ENCODE measurements at regions not wholly inside any gene's neighbourhood (a gene's known extent, or its start where the extent isn't known, plus 50 kb on each side); places are given as distances from the start of the nearest gene placed in this dataset.
"Not testable (repeated sequence)": the region's sequence is repeated elsewhere in the genome, so short reads cannot be mapped to it uniquely, and the experiment has no call there.

DNA sequence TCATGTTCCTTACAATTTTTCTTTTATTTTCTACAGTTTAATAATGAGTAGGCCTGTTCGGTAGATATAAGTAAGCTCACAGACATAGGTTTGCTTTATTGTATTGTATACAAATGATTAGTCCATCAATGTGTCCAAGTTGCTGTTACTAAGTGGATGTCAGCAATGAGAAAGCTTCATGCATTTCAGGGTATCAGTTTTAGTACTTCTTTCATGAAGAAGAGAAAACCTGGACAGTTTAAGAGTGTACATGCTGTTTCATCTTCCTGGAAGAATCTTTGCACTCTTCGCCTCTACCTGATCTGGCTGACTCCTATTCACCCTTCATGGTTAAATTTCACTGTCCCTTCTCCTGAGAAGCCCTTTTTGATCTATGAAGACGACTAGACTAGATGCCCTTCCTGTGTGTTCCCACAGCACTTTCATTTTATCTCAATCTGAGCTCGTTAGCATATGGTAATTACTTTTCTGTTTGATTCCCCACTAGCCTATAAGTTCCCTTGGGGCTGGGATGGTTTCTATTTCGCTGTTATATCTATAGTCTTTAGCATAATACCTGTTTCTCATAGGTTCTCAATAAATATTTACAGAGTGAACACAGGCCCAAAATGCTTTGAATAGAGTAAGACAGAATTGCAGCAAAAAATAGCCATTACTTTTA is 70.7 kb downstream of the CETN3 start:
- DNase-seq, result no peak

DNA sequence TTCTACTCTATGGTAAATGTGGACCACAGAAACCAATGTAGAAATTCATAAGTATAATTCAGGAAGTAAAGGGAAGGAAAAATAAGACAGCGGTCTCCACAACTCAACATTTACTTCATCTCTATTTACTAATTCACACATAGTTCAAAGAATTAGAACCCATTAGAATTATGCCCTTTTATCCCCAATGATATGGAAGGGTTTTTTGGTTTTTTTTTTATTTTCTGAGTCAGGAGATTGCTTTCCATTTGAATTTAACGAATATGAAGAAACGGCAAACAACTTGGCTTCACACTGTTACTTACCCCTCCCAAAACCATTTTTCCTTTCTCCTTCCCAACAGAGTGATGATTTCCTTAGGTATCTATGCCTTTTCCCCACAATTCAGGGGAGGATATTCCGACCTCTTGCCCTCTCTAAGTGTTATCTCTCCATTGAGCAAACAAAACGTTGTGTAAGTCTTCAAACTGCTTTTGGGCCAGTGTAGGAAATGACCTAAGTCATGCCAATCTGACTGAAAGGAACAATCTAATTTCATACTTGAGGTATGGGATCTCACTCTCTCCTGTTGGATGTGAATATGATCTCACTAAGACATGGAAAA is 72.0 kb downstream of the CETN3 start:
- DNase-seq, result no peak

DNA sequence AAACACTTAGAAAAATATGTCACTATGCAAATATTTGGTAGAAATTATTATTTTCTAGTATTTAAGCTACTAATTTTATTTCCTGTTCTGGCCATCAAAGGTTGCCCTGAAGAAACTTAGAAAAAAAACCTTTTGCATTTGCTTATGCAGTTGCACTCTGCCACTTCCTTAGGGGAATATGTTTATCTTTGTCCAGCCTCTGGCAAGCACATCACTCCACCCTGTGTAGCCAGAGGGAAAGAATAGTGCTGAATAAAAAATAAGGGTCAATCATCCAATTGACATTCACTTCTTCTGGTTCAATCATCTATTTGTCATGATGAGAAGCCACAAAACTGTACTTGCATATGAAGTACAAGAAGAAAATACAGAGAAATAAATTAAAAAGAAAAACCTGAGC is 72.8 kb downstream of the CETN3 start:
- DNase-seq, result no peak

DNA sequence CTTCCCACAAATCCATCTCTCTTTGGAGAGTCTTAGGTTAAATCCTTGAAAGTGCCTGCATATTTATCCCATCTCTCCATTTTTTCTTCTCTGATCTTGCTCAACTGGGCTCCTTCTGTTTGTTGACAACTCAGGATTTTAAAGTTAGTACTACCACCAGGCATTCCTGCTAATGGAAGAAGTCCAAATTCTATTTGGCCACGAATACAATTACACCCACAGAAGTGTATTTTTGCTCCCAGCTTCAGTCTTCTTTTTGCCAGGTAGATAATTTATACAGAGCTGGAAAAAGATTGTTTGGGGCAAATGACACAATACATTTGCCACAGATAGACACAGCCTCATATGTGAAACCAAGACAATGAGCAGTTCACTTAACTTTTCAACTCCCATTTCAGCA is 74.8 kb downstream of the CETN3 start:
- DNase-seq, result no peak

GRCh38 chr5:90329911-90330310 is 79.6 kb downstream of the CETN3 start:
- DNase-seq, result no peak

DNA sequence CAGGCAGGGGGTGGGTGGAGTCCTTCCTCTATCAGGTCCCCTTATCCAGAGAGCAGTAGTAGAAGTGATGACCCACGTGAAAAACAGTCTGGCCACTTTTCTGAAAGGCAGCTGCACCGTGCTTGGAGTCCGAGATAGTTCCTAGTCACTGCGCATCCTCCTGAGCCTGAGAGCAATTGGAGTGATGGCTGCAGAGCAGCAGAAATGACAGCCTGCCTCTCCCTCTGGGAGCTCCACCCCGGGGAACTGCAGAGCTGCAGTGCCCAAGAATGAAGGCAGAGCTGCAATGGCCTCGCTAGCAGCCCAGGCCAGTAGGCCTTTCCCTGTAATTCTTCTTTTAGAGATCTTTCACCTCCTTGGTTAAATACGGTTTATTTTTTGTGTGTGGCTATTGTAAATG is 82.6 kb downstream of the CETN3 start:
- DNase-seq, result no peak

GRCh38 chr5:90325093-90325492 is 84.5 kb downstream of the CETN3 start:
- DNase-seq, result no peak

- not testable (repeated sequence) for DNase-seq
These were observed 89.2 kb downstream of the CETN3 start for GRCh38 chr5:90320348-90320747.

- DNase-seq, result no peak
These were observed 97.5 kb downstream of the CETN3 start for GRCh38 chr5:90312027-90312426.

DNA sequence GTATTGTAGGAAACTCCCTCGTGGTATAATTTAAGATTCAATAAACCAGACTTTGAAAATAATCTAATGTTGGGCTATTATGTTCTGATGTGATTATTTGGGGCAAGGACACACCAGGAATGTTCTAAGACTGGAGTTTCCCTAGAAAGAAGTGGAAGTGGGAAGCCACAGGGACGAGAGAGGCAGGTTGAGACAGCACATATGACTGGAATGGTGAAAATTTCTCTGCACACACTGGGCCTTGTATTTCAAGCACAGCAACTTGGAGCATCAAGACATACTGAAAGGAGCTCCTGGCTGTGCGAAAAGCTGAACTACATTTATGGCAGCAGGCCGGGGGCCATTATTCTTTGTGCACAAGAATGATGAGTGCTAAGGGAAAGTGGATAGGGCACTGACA is 98.2 kb downstream of the CETN3 start:
- DNase-seq, result no peak

- DNase-seq, result no peak
These were observed 100.6 kb downstream of the CETN3 start for GRCh38 chr5:90308787-90309585.

- no peak for DNase-seq
These were observed 101.8 kb downstream of the CETN3 start for GRCh38 chr5:90307782-90308181.

GRCh38 chr5:90307322-90307721 is 102.2 kb downstream of the CETN3 start:
- no peak for DNase-seq

DNA sequence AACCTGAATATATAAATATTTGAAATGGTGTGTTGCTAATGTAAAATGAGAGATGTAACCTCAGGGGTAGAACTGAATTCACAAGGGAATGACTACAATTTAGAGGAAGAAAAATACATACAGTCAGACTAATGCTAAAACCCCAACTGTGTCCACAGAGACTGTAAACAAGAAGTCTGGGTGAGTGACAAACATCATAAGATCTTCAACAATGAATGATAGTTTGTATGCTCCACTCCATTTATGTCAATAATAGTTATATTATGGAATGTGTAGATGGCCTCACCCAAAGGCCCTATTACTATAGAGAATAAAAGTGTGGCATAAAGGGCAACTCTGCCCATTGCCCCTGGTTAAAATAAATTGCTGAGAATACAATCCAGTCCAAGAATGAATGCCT is 102.9 kb downstream of the CETN3 start:
- DNase-seq, result no peak

DNA sequence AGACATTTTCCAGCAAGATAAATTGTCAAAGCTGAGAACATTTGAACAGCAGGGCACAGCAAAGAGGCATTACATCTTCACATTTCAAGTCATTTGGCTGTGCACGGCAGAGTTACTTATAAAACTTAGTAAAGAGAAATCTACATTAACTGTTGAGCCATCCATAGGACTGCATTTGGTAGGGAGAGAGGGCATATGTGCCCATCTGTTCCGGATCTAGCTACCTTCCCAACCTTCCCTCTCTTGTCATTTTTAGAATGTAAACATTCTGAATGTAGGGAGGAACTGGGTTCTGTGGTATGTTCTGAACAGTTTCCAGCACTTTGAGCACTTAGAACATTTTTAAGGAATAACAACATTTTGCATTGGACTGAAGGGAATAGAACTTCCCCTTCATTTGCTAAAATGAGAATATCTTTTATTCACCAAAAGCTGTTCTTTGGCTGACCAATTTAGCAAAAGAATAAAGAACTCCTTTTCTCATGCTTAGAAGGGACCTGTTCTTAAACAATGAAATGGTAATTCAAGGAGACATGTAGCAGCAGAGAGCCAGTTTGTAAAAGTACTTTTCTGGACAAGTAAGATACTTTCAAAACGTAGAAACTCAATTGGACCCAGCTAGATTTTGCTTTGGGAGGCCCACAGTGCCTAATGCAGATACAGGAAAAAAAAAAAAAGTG is 104.4 kb downstream of the CETN3 start:
- DNase-seq, result no peak

DNA sequence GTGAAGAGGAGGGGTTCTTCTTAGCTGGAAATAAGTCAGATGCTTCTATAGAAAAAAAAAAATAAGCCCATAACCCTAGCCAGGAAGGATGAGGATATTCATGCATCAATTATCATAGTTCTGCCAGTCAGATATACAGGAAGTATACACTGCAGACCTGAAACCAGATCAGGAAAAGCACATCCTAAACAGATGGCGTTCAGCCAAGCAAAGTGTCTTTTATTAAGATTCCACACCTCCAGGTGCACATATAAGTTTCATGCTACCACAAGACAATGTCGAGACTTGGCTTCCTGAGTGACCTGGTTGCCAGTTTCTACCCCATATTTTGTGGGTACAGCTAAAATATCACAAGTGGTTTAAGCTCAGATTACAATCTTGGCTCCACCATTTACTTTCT is 108.3 kb downstream of the CETN3 start:
- no peak for DNase-seq

DNA sequence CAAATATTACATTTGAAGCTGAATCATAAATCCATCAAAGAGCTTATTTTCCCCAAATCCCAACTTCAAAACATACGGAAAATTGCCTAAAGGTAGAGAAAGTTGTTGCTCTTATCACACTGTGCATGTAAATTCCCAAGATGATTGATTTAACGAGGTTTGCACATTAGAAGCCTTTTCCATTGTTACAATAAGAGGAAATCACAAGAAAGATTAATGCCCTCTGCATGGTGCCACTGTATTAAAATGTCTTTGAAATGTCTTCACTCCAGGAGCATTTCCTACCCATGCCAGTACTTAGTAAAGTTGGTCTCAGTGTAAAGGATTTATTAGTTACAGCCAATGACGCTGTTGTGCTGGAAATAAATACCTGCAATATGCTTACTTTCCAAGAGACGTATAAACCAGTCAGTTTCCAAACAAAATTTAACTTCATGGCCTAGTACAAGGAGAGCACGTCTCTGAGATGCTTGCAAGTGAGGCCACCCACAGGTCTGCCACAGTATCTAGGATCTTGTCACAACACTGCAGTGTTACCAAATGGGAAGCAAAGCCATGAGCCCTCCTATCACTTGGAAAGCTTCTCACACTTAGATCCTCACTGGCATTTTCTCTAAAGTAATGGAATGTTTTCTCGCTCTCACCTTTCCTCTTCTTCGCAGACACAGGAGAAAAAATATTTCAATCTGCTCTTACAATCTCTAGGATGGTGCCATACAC is 112.4 kb downstream of the CETN3 start:
- no peak for DNase-seq

- no peak for DNase-seq
These were observed 115.0 kb downstream of the CETN3 start for GRCh38 chr5:90294604-90295003.

DNA sequence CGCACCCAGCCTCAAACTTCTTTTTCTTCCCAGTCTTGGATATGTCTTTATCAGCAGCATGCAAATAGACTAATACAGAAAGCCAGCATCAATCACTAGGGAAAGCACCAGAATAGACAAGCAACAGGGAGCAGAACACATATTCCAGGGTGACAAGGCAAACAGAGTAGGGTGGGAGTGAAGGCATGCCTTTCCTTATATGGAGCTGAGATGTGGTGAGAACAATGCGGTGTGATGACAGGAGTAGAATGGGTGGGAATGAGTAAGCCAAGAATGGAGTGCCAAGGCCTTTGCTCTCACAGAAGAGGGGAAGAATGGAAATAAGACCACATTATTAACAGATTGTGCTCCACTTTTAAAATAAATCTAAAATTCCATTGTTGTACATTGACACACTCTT is 115.6 kb downstream of the CETN3 start:
- no peak for DNase-seq

DNA sequence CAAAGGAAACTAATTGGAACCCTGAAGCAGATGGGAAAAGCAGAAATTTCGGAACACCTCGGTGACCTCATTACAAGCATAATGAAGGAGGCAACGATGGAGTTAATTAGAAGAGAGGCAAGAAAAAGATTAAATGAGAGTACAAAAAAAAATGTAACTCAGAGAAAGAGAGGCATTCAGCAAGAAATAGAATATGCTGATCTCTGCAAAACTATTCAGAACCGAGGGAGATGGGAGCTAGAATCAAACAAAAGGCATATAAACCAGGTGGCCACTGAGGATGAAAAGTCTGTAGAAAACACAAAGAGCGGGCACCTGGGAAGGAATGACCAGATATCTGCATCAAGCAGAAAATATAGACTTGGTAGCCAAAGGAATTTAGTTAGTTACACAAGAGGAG is 118.9 kb downstream of the CETN3 start:
- no peak for DNase-seq

DNA sequence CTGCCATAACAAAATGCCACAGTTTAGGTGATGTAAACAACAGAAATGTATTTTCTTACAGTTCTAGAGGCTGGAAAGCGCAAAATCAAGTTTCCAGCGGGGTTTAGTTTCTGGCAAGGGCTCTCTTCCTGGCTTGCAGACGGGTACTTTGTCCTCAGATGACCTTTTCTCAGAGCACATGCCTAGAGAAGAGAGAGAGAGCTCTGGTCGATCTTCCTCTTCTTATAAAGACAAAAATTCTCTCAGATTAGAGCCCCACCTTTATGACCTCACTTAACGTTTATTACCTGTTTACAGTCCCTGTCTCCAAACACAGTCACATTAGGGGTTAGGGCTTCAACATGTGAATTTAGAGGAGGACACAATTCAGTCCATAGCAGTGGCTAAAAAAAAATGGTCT is 119.7 kb downstream of the CETN3 start:
- no peak for DNase-seq

DNA sequence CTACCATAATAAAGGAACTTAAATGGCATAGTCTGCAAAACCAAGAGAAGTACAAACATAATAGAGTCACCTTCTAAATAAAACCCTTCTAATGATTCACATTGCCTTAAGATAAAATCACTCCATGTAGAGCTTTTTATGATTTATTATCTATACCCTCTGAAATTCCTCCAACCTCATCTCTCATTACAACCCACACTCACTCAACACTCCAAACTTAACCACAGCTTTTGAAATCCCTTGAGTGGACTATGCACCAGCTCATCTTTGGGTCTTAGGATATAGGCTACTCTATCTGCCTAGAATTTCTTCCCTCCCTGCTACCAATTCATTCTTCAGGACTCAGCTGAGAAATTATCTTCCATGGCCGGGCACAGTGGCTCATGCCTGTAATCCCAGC is 122.5 kb downstream of the CETN3 start:
- DNase-seq, result no peak

DNA sequence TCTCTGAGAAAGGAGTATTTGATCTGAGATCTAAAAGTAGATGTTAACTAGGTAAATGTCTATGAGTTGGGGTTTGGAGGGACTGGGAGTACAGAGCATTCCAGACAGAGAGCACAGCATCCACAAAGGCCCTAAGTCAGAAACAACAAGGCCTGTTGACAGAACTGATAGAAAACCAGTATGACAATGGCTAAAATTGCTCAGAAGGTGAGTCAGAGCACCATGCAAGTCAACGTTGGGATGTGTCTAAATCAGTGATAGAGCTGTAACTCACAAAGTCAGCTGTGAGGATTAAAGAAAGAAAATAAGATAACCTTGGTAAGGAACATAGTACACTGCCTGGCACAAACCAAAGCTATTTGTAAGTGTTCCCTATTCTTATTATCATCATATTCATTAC is 124.0 kb downstream of the CETN3 start:
- no peak for DNase-seq

Data from AML-193 (cell line).